ENCODE measurements at regions not wholly inside any gene's neighbourhood (a gene's known extent, or its start where the extent isn't known, plus 50 kb on each side); places are given as distances from the start of the nearest gene placed in this dataset.

DNA sequence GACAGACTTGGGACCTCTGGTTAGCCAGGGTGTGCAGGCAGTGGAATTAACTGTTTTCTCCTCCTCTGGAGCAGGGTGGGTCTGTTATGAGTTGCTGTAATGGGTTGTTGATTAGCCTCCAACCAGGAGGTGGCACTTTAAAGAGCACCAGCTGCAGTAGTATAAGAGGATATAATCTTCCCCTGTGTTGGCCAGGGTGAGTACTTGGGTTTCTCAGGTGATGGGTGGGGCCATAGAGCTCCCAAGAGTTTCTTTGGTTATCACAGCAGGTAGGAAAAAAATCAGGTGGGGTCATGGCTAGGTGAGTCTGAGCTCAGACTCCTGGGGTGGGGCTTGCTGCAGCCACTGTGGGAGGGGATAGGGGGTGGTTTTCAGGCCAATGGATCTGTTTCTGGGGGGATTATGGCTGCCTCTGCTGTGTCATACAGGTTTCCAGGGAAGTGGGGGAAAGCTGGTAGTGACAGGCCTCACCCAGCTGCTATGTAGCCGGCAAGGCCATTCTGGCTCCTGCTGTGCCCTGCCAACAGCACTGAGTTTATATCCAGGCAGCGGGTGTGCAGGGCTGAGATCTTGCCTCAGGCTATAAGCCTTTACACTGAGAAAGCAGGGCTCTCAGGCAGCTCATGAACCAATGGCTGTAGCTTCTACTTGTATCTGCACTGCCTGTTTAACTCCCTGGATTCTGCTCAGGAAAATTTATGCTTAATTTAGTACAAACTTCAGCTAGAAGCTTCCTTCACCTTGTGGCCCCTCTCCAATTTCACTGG lies 70.1 kb downstream of the CCNG2 start:
- no peak for TF ChIP-seq CTCF (conservative IDR thresholded peaks at IDR 0.05; ENCODE audit: low read length)
- no peak for TF ChIP-seq EZH2phosphoT487 (IDR thresholded peaks at IDR 0.05; ENCODE audit: borderline replicate concordance)

Measured in Loucy (cell line).